ENCODE measurements at regions not wholly inside any gene's neighbourhood (a gene's known extent, or its start where the extent isn't known, plus 50 kb on each side); places are given as distances from the start of the nearest gene placed in this dataset.

GRCh38 chr17:14926073-14926472, 339.1 kb downstream of the PMP22 start:
- no peak overlapping the region for H3K4me3 ChIP-seq
- 42 to 43% methylated on average over 8 of the region's 8 CpGs for WGBS, 2 donors (ENCODE audit: low coverage in 1 of 2)
- TF ChIP-seq EP300 (IDR thresholded peaks at IDR 0.05): no peak
- TF ChIP-seq CTCF (IDR thresholded peaks at IDR 0.05): no peak
- no peak for TF ChIP-seq POLR2AphosphoS5 (IDR thresholded peaks at IDR 0.05)
- no peak for TF ChIP-seq POLR2A (IDR thresholded peaks at IDR 0.05)

GRCh38 chr17:14925498-14925897, 339.6 kb downstream of the PMP22 start:
- TF ChIP-seq POLR2A (IDR thresholded peaks at IDR 0.05): no peak
- TF ChIP-seq EP300 (IDR thresholded peaks at IDR 0.05): no peak
- no peaks in the 10 kb centered on the region for H3K36me3 ChIP-seq
- no peak overlapping the region for H3K27ac ChIP-seq
- H3K27me3 ChIP-seq: peaks cover 16% of the 10 kb centered on the region
- WGBS, 2 donors (ENCODE audit: low coverage in 1 of 2): 83 to 87% methylated on average over 2 of the region's 2 CpGs
- H3K9me3 ChIP-seq: peaks cover 0 to 11% (median 0%) of the 10 kb centered on the region in 3 donors
- no peak overlapping the region for H3K4me3 ChIP-seq
- ATAC-seq: no peak
- peaks cover 0 to 4% (median 0%) of the 10 kb centered on the region in 3 donors for H3K4me1 ChIP-seq

More at GRCh38 chr17:14926073-14926472, 339.1 kb downstream of the PMP22 start:
- H3K27me3 ChIP-seq: peaks cover 16% of the 10 kb centered on the region
- H3K36me3 ChIP-seq: no peaks in the 10 kb centered on the region
- H3K4me1 ChIP-seq: peaks cover 0 to 4% (median 0%) of the 10 kb centered on the region in 3 donors
- no peak for ATAC-seq
- H3K27ac ChIP-seq: no peak overlapping the region
- H3K9me3 ChIP-seq: peaks cover 0 to 11% (median 0%) of the 10 kb centered on the region in 3 donors

DNA sequence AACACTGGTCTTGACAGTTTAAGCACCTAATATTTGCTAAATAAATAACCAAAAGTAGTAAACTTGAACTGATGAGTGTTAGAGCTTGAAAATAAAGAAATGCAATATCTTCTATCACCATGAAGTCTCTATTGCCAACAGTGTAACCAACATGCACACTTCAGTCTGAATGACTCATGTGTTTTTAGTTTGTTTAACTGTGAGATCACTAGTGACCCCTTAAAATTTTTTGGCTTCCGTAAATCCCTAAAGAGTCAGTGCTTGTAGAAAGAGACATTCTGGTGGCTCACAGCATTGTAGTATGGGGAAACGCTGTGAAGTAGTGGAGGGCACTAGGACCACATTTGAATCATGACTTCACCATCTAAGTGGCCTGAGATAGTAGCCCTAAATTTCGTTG, 341.1 kb downstream of the PMP22 start:
- WGBS, 2 donors (ENCODE audit: low coverage in 1 of 2): 71 to 83% methylated on average over 1 to 3 of the region's 3 CpGs

DNA sequence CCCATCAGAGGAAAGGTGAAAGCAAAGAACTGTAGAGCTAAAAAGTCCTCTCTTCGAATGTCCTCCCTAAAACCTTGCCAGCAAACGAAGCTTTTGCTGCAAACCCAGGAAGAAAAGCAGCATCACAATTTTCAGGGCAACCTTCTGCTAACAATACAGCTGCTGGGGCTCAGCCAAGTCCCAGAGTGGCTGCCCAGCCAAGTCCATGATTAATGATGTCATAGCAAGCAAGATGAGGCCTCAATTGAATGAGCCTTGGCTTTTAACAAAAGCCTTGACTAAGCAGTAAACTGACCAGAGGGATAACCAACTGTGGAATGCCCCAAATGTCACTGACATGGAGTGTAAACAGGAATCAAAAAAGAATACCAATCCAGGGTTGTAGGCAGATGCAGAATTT, 342.7 kb downstream of the PMP22 start:
- 39 to 42% methylated on average over 2 of the region's 2 CpGs for WGBS, 2 donors (ENCODE audit: low coverage in 1 of 2)
- ATAC-seq: no peak

More for the DNA sequence above, 341.1 kb downstream of the PMP22 start:
- H3K9me3 ChIP-seq: peaks cover 0 to 11% (median 0%) of the 10 kb centered on the region in 3 donors
- no peak for ATAC-seq
- H3K27me3 ChIP-seq: peaks cover 16% of the 10 kb centered on the region
- H3K4me1 ChIP-seq: peaks cover 0 to 13% (median 0%) of the 10 kb centered on the region in 3 donors
- no peak overlapping the region for H3K4me3 ChIP-seq
- no peaks in the 10 kb centered on the region for H3K36me3 ChIP-seq
- no peak overlapping the region for H3K27ac ChIP-seq
- no peak for TF ChIP-seq POLR2AphosphoS5 (IDR thresholded peaks at IDR 0.05)
- TF ChIP-seq POLR2A (IDR thresholded peaks at IDR 0.05): no peak
- no peak for TF ChIP-seq EP300 (IDR thresholded peaks at IDR 0.05)
- TF ChIP-seq CTCF (IDR thresholded peaks at IDR 0.05): no peak

DNA sequence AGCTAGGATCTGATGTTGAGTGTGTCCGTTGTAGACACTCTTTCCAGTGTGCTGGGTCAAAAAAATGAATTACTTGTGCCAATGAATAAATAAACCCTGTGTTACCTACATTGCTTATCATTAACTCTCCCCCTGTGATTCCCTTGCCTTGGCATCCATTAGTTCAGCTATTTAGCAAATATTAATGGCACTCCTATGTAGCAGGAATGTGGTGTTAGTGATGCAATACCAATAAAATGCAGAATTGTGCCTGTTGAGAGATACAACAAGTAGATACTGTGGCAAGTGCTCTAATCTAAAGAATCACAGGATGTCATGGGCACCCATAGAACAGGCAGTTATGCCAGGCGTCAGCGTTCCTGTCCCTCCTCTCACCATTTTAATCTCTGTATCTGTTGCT, 343.2 kb downstream of the PMP22 start:
- peaks cover 3% of the 10 kb centered on the region for H3K27me3 ChIP-seq
- TF ChIP-seq EP300 (IDR thresholded peaks at IDR 0.05) (no peak), POLR2AphosphoS5 (IDR thresholded peaks at IDR 0.05) (no peak), CTCF (IDR thresholded peaks at IDR 0.05) (no peak), POLR2A (IDR thresholded peaks at IDR 0.05) (no peak)
- H3K4me3 ChIP-seq: no peak overlapping the region
- H3K27ac ChIP-seq: no peak overlapping the region
- H3K36me3 ChIP-seq: no peaks in the 10 kb centered on the region
- peaks cover 0 to 17% (median 0%) of the 10 kb centered on the region in 3 donors for H3K4me1 ChIP-seq
- H3K9me3 ChIP-seq: peaks cover 0 to 11% (median 0%) of the 10 kb centered on the region in 3 donors
- 75 to 82% methylated on average over 3 of the region's 3 CpGs for WGBS, 2 donors (ENCODE audit: low coverage in 1 of 2)
- no peak for ATAC-seq

More for the DNA sequence above, 342.7 kb downstream of the PMP22 start:
- Histone ChIP-seq H3K27me3 (peaks cover 7% of the 10 kb centered on the region), H3K36me3 (no peaks in the 10 kb centered on the region), H3K4me1 (peaks cover 0 to 17% (median 0%) of the 10 kb centered on the region in 3 donors), H3K9me3 (peaks cover 0 to 11% (median 0%) of the 10 kb centered on the region in 3 donors), H3K4me3 (no peak overlapping the region), H3K27ac (no peak overlapping the region)
- TF ChIP-seq CTCF (IDR thresholded peaks at IDR 0.05): no peak
- TF ChIP-seq EP300 (IDR thresholded peaks at IDR 0.05): no peak
- TF ChIP-seq POLR2A (IDR thresholded peaks at IDR 0.05): no peak
- TF ChIP-seq POLR2AphosphoS5 (IDR thresholded peaks at IDR 0.05): no peak
